ENCODE measurements at regions not wholly inside any gene's neighbourhood (a gene's known extent, or its start where the extent isn't known, plus 50 kb on each side); places are given as distances from the start of the nearest gene placed in this dataset.

DNA sequence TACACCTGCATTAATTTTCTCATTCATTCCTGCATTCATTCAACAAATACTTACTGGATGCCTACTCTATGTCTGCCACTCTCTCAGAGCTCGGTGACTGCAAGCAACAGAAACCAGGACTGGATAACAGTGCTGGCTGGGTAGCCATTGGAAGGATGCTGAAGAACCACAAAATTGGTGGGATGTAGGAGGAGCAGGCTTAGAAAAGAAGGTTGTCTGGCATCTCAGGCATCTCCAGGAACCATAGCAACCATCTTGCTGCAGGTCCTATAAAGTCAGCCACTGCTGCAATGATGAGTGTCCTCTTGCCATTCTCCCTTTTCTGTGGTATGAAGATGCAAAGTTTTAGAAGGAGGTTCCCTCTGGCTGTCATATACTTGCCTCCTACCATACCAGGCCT lies 168.6 kb downstream of the FGF18 start:
- no peak overlapping the region for H3K4me3 ChIP-seq (ENCODE audit: low read length in 3 of 3)
- H3K9me3 ChIP-seq (ENCODE audit: control insufficient read depth in 2 of 3, insufficient read depth in 1 of 3, low read length in 3 of 3): no peaks in the 10 kb centered on the region
- no peak overlapping the region for H3K9ac ChIP-seq (ENCODE audit: low read length in 3 of 3)
- no peak for DNase-seq
- intact Hi-C loops (cut with DNase I): no loop called here
- no peak for FAIRE-seq
- no peak overlapping the region for H3K27ac ChIP-seq (ENCODE audit: low read depth in 2 of 2, low read length in 2 of 2)
- no peaks in the 10 kb centered on the region for H3K36me3 ChIP-seq (ENCODE audit: control insufficient read depth in 2 of 3, insufficient read depth in 3 of 3, low read length in 3 of 3)
- TF ChIP-seq, protein P1, sequence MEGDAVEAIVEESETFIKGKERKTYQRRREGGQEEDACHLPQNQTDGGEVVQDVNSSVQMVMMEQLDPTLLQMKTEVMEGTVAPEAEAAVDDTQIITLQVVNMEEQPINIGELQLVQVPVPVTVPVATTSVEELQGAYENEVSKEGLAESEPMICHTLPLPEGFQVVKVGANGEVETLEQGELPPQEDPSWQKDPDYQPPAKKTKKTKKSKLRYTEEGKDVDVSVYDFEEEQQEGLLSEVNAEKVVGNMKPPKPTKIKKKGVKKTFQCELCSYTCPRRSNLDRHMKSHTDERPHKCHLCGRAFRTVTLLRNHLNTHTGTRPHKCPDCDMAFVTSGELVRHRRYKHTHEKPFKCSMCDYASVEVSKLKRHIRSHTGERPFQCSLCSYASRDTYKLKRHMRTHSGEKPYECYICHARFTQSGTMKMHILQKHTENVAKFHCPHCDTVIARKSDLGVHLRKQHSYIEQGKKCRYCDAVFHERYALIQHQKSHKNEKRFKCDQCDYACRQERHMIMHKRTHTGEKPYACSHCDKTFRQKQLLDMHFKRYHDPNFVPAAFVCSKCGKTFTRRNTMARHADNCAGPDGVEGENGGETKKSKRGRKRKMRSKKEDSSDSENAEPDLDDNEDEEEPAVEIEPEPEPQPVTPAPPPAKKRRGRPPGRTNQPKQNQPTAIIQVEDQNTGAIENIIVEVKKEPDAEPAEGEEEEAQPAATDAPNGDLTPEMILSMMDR (IDR thresholded peaks at IDR 0.05; ENCODE audit: borderline replicate concordance, extremely low read depth, insufficient read depth): no peak
- no peaks in the 10 kb centered on the region for H3K27me3 ChIP-seq (ENCODE audit: control insufficient read depth, insufficient read depth, low read length)
- no peaks in the 10 kb centered on the region for H3K4me1 ChIP-seq (ENCODE audit: control insufficient read depth in 2 of 3, insufficient read depth in 2 of 3, low read depth in 1 of 3, low read length in 3 of 3)

DNA sequence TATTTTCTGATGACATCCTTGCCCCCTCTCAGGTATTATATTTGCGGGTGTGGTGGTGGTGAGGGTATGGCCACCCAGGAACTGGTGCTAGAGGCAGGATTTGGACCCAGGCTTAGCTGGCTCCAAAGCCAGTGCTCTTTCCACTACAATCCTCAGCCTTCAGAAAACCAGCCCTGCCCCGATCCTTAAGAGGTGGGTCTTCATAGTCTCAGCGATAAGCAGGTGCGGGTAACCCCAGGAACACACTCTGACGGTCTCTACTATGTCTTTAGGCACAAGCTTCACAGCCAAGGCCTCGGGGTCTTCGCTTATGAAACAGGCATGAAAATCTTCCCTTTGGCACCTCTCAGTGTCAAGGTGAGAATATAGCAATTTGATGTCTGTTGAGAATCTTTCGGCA lies 169.3 kb downstream of the FGF18 start:
- FAIRE-seq (no peak), DNase-seq (no peak)
- intact Hi-C loops (cut with DNase I): no loop called here
- no peak overlapping the region for H3K4me3 ChIP-seq (ENCODE audit: low read length in 3 of 3)
- no peak overlapping the region for H3K9ac ChIP-seq (ENCODE audit: low read length in 3 of 3)
- H3K27ac ChIP-seq (ENCODE audit: low read depth in 2 of 2, low read length in 2 of 2): no peak overlapping the region
- TF ChIP-seq, protein P1 (IDR thresholded peaks at IDR 0.05; ENCODE audit: borderline replicate concordance, extremely low read depth, insufficient read depth): no peak
- H3K9me3 ChIP-seq (ENCODE audit: control insufficient read depth in 2 of 3, insufficient read depth in 1 of 3, low read length in 3 of 3): no peaks in the 10 kb centered on the region
- no peaks in the 10 kb centered on the region for H3K36me3 ChIP-seq (ENCODE audit: control insufficient read depth in 2 of 3, insufficient read depth in 3 of 3, low read length in 3 of 3)
- no peaks in the 10 kb centered on the region for H3K27me3 ChIP-seq (ENCODE audit: control insufficient read depth, insufficient read depth, low read length)
- no peaks in the 10 kb centered on the region for H3K4me1 ChIP-seq (ENCODE audit: control insufficient read depth in 2 of 3, insufficient read depth in 2 of 3, low read depth in 1 of 3, low read length in 3 of 3)

DNA sequence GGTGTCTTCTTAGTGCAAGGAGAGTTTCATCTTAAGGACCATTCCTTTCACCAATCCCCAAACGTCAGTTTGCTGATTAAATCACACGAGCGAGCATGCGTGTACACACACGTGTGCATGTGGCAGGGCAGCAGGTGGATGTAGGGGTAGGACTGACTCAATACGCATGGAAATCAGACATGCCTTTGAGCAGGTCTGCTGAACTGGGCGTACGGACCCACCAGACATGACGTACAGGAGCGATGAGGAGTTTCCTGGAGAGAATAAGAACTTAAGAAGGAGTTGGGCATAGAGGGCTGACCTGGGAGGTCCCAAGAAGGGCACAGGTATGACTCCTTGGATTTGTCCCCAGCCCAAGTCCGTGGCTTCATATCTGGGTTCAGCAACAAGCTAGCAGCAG lies 170.0 kb downstream of the FGF18 start:
- no peak overlapping the region for H3K27ac ChIP-seq (ENCODE audit: low read depth in 2 of 2, low read length in 2 of 2)
- no peak overlapping the region for H3K4me3 ChIP-seq (ENCODE audit: low read length in 3 of 3)
- DNase-seq (no peak), FAIRE-seq (no peak)
- H3K36me3 ChIP-seq (ENCODE audit: control insufficient read depth in 2 of 3, insufficient read depth in 3 of 3, low read length in 3 of 3): no peaks in the 10 kb centered on the region
- no peak overlapping the region for H3K9ac ChIP-seq (ENCODE audit: low read length in 3 of 3)
- H3K9me3 ChIP-seq (ENCODE audit: control insufficient read depth in 2 of 3, insufficient read depth in 1 of 3, low read length in 3 of 3): no peaks in the 10 kb centered on the region
- H3K27me3 ChIP-seq (ENCODE audit: control insufficient read depth, insufficient read depth, low read length): no peaks in the 10 kb centered on the region
- TF ChIP-seq, protein P1 (IDR thresholded peaks at IDR 0.05; ENCODE audit: borderline replicate concordance, extremely low read depth, insufficient read depth): no peak
- intact Hi-C loops (cut with DNase I): no loop called here
- no peaks in the 10 kb centered on the region for H3K4me1 ChIP-seq (ENCODE audit: control insufficient read depth in 2 of 3, insufficient read depth in 2 of 3, low read depth in 1 of 3, low read length in 3 of 3)

DNA sequence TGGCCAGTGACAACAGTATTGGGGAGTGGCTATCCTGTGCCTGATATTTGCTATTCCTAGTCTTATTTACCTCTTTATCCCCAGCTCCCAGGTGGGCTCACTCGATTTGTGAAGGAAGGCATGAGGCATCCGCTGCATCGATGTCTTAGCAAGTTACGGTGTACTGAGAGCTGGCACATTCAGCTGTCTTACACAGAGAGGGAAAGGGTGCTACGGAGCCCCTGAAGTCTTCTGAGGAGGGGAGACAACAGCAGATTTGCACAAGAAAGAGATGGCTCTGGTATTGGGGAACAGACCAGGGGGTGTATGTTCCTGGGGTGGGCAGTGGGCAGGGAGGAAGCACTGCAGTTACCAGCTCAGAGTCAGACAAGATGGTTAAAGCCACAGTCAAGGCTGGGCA lies 172.6 kb downstream of the FGF18 start:
- H3K9me3 ChIP-seq (ENCODE audit: control insufficient read depth in 2 of 3, insufficient read depth in 1 of 3, low read length in 3 of 3): peaks cover 0 to 3% (median 0%) of the 10 kb centered on the region in 3 donors
- TF ChIP-seq, protein P1 (IDR thresholded peaks at IDR 0.05; ENCODE audit: borderline replicate concordance, extremely low read depth, insufficient read depth): no peak
- no peaks in the 10 kb centered on the region for H3K4me1 ChIP-seq (ENCODE audit: control insufficient read depth in 2 of 3, insufficient read depth in 2 of 3, low read depth in 1 of 3, low read length in 3 of 3)
- DNase-seq: no peak
- no peaks in the 10 kb centered on the region for H3K36me3 ChIP-seq (ENCODE audit: control insufficient read depth in 2 of 3, insufficient read depth in 3 of 3, low read length in 3 of 3)
- no peak for FAIRE-seq
- H3K4me3 ChIP-seq (ENCODE audit: low read length in 3 of 3): no peak overlapping the region
- H3K27ac ChIP-seq (ENCODE audit: low read depth in 2 of 2, low read length in 2 of 2): no peak overlapping the region
- H3K27me3 ChIP-seq (ENCODE audit: control insufficient read depth, insufficient read depth, low read length): no peaks in the 10 kb centered on the region
- intact Hi-C loops (cut with DNase I): no loop called here
- no peak overlapping the region for H3K9ac ChIP-seq (ENCODE audit: low read length in 3 of 3)
